Peyer's patch (tissue), 4 donors: ENCODE measurements at regions not wholly inside any gene's neighbourhood (a gene's known extent, or its start where the extent isn't known, plus 50 kb on each side); places are given as distances from the start of the nearest gene placed in this dataset.
"Not testable (repeated sequence)": the region's sequence is repeated elsewhere in the genome, so short reads cannot be mapped to it uniquely, and the experiment has no call there.

ENCODE experiments used
- DNase-seq, 3 donors: peaks; one replicate each; pipeline ENCODE4 v3.0.0-alpha.2; 2017 to 2019
- H3K27ac ChIP-seq, 4 donors: fragments of 200-600 bp; sonication (generic); one replicate each; pipeline ENCODE4 v1.5.1; 2016 to 2019
- H3K27me3 ChIP-seq, 2 donors: fragments of 200-600 bp; sonication (generic); one replicate each; pipeline ENCODE4 v1.5.1; 2019
- H3K36me3 ChIP-seq, 3 donors: fragments of 200-600 bp; sonication (generic); one replicate each; pipeline ENCODE4 v1.5.1; 2016 to 2019
- H3K4me1 ChIP-seq, 4 donors: fragments of 200-600 bp; sonication (generic); one replicate each; pipeline ENCODE4 v1.5.1; 2016 to 2019
- H3K4me3 ChIP-seq, 4 donors: fragments of 200-600 bp; sonication (generic); 1 replicate in 3 of 4; 2 replicates in 1 of 4; pipeline ENCODE4 v1.5.1; 2016 to 2019; ENCODE audit warnings: mild to moderate bottlenecking in 1 of 4
- H3K9me3 ChIP-seq, 4 donors: fragments of 200-600 bp; sonication (generic); one replicate each; pipeline ENCODE4 v1.5.1; 2016 to 2019; ENCODE audit warnings: mild to moderate bottlenecking in 1 of 4
- POLR2A ChIP-seq, 2 donors: fragments of 450-650 bp; IDR thresholded peaks; one replicate each; pipeline ENCODE4 v1.5.1; 2017; ENCODE audit warnings: antibody characterized with exemption in 2 of 2, mild to moderate bottlenecking in 2 of 2, moderate library complexity in 2 of 2
- TF ChIP-seq, protein P1 (sequence below), 6 experiments: fragments of 450-650 bp in 4 of 6; fragments of 200-600 bp in 2 of 6; sonication (generic) in 1 of 6; IDR thresholded peaks; one replicate each; pipeline ENCODE4 v1.5.1; 2017 to 2019; ENCODE audit warnings: antibody characterized with exemption in 6 of 6, mild to moderate bottlenecking in 3 of 6, moderate library complexity in 1 of 6

DNA sequence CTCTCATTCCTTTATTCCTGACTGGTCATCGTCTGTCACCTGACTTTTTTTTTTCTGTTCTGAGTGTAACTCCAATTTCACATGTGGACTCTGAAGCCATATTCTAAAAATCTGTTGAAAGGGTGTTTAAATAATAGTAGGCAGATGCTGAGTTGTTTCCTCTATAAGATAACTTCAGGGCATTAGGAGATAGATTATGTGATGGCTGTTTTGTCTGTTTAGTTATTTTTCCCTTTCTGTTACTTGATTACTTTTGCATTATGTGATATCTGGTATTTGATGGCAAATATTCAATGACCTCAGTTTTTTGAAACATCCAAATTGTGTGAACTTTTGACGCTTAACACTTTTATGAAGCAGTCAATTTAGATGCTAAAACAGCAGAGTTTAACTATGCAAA, 486.0 kb downstream of the BCKDHB start:
- Histone ChIP-seq H3K9me3 (no peaks in the 10 kb centered on the region), H3K27ac (no peak overlapping the region), H3K4me3 (no peak overlapping the region), H3K27me3 (no peaks in the 10 kb centered on the region), H3K36me3 (no peaks in the 10 kb centered on the region), H3K4me1 (no peaks in the 10 kb centered on the region)
- DNase-seq: no peak
- no peak for TF ChIP-seq POLR2A (IDR thresholded peaks at IDR 0.05)
- TF ChIP-seq, protein P1, sequence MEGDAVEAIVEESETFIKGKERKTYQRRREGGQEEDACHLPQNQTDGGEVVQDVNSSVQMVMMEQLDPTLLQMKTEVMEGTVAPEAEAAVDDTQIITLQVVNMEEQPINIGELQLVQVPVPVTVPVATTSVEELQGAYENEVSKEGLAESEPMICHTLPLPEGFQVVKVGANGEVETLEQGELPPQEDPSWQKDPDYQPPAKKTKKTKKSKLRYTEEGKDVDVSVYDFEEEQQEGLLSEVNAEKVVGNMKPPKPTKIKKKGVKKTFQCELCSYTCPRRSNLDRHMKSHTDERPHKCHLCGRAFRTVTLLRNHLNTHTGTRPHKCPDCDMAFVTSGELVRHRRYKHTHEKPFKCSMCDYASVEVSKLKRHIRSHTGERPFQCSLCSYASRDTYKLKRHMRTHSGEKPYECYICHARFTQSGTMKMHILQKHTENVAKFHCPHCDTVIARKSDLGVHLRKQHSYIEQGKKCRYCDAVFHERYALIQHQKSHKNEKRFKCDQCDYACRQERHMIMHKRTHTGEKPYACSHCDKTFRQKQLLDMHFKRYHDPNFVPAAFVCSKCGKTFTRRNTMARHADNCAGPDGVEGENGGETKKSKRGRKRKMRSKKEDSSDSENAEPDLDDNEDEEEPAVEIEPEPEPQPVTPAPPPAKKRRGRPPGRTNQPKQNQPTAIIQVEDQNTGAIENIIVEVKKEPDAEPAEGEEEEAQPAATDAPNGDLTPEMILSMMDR (IDR thresholded peaks at IDR 0.05): no peak

DNA sequence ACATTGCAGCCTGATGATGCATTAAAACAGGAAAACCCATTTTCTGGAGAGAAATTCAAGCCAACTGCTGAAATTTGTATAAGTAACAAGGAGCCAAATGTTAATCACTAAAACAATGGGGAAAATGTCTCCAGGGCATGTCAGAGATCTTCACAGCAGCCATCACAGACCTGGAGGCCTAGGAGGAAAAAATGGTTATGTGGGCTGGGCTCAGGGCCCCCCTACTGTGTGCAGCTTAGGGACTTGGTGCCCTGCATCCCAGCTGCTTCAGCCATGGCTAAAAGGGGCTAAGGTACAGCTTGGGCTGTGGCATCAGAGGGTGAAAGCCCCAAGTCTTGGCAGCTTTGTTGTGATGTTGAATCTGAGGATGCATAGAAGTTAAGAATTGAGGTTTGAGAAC, 479.8 kb downstream of the BCKDHB start:
- Histone ChIP-seq H3K27me3 (no peaks in the 10 kb centered on the region), H3K4me3 (no peak overlapping the region), H3K9me3 (peaks cover 0 to 6% (median 0%) of the 10 kb centered on the region in 4 donors), H3K36me3 (no peaks in the 10 kb centered on the region), H3K27ac (no peak overlapping the region), H3K4me1 (no peaks in the 10 kb centered on the region)
- TF ChIP-seq, protein P1 (IDR thresholded peaks at IDR 0.05): no peak
- no peak for TF ChIP-seq POLR2A (IDR thresholded peaks at IDR 0.05)
- DNase-seq: no peak

DNA sequence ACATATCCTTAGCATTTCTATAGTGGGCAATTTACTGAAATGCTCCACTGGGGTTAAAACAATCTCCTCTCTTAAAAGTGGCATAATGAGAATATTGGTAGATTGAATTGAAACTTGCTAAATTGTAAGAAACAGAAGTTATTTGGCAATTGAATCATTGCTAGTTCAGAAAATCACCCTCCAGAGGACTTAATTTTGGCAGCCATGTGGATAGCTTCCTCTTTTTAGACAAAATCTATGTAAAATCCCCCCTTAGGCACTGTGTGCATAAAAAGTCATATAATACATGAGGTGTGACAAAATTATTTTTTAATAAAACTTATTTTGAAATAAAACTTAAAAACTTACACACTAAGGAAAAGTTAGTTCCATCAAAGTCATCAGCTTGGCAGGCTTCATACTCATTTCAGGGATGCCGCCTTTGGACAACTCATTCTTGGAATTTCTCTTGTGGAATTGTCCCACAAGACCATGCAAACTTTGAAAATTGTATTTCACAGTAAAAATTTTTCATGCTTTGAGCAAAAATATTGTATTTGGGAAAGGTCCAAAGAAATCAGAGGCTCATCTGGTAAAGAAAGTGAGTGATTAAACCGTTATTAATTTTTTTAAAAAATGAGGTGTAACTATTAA, 473.0 kb downstream of the BCKDHB start:
- no peak overlapping the region for H3K4me3 ChIP-seq
- no peaks in the 10 kb centered on the region for H3K4me1 ChIP-seq
- no peak overlapping the region for H3K27ac ChIP-seq
- no peaks in the 10 kb centered on the region for H3K27me3 ChIP-seq
- H3K36me3 ChIP-seq: no peaks in the 10 kb centered on the region
- no peaks in the 10 kb centered on the region for H3K9me3 ChIP-seq
- TF ChIP-seq POLR2A (IDR thresholded peaks at IDR 0.05): no peak
- TF ChIP-seq, protein P1 (IDR thresholded peaks at IDR 0.05): no peak
- DNase-seq: no peak

DNA sequence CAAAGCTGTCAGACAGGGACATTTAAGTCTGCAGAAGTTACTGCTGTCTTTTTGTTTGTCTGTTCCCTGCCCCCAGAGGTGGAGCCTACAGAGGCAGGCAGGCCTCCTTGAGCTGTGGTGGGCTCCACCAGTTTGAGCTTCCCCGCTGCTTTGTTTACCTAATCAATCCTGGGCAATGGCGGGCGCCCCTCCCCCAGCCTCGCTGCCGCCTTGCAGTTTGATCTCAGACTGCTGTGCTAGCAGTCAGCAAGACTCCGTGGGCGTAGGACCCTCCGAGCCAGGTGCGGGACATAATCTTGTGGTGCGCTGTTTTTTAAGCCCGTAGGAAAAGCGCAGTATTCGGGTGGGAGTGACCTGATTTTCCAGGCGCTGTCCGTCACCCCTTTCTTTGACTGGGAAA, 466.8 kb downstream of the BCKDHB start:
- not testable (repeated sequence) for H3K27ac ChIP-seq, H3K4me3 ChIP-seq, H3K9me3 ChIP-seq, DNase-seq, H3K27me3 ChIP-seq, H3K36me3 ChIP-seq, H3K4me1 ChIP-seq

DNA sequence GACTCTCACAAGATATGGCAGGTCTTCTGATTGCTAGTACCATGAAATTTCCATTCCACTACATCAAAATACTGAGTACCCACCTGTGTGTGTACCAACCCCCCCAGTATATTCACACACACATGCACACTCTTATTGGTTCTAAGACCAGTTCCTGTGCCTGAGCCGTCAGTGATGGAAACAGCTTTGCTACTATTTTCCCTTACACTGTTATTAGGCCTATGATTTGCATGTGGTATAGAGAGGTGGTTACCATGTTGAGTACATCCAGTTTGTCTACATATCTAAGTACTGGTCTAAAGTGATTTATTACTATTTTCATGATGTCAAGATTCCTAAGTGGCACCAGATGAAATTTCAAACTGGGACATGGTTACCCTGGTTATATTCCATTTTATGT, 459.9 kb downstream of the BCKDHB start:
- Histone ChIP-seq H3K4me3 (no peak overlapping the region), H3K27me3 (no peaks in the 10 kb centered on the region), H3K9me3 (no peaks in the 10 kb centered on the region), H3K4me1 (no peaks in the 10 kb centered on the region), H3K27ac (no peak overlapping the region), H3K36me3 (no peaks in the 10 kb centered on the region)
- TF ChIP-seq, protein P1 (IDR thresholded peaks at IDR 0.05): no peak
- TF ChIP-seq POLR2A (IDR thresholded peaks at IDR 0.05): no peak
- no peak for DNase-seq

DNA sequence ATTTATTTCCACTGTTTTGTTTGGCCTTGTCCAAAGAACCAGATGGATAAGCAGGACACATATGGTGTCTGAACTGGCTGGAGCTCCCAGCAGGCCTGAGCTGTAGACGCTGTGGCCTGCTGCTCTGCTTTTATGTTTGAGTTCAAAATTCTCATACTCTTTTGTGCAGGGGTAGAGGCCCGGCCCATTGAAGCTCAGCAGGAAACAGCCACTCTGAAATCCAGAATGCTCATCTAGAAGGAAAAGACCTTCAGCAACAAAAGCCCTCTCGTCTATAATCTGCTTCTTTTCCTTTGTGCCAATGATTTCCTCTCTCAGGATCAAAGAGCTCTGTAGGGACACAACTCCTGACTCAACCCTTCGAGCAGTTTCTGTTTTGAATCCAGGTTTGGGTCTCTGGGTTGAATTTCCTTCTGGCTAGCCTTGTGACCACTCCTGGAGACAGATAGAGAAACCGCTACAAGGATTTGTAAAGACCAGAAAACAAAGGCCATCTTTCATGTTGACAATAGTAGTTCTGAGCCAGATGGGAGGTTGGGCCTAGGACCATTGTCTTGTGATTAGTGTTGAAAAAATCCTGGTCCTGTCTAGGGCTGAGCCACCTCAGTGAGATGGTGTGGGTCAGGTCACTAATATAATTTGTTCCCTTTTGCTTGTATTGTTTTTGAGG, 446.7 kb downstream of the BCKDHB start:
- no peaks in the 10 kb centered on the region for H3K27me3 ChIP-seq

More for the DNA sequence above, 446.7 kb downstream of the BCKDHB start:
- no peak for DNase-seq
- no peaks in the 10 kb centered on the region for H3K9me3 ChIP-seq
- TF ChIP-seq, protein P1 (IDR thresholded peaks at IDR 0.05): no peak
- no peak for TF ChIP-seq POLR2A (IDR thresholded peaks at IDR 0.05)
- no peak overlapping the region for H3K4me3 ChIP-seq
- no peak overlapping the region for H3K27ac ChIP-seq
- H3K4me1 ChIP-seq: no peaks in the 10 kb centered on the region
- H3K36me3 ChIP-seq: no peaks in the 10 kb centered on the region
